ENCODE measurements at regions not wholly inside any gene's neighbourhood (a gene's known extent, or its start where the extent isn't known, plus 50 kb on each side); places are given as distances from the start of the nearest gene placed in this dataset.

- Histone ChIP-seq H3K9ac (ENCODE audit: low read depth, low read length) (no peak overlapping the region), H3K9me3 (ENCODE audit: control insufficient read depth, insufficient read depth, low read length) (no peaks in the 10 kb centered on the region)
Observed at GRCh38 chr19:29263305-29264135, 50.6 kb upstream of the UQCRFS1 start.

GRCh38 chr19:29264897-29265296 lies 51.9 kb upstream of the UQCRFS1 start:
- no peaks in the 10 kb centered on the region for H3K9me3 ChIP-seq (ENCODE audit: control insufficient read depth, insufficient read depth, low read length)
- no peaks in the 10 kb centered on the region for H3K36me3 ChIP-seq (ENCODE audit: insufficient read depth, low read length)
- H3K9ac ChIP-seq (ENCODE audit: low read depth, low read length), result no peak overlapping the region
- H3K4me1 ChIP-seq (ENCODE audit: insufficient read depth, low read length), result peaks cover under 1% of the 10 kb centered on the region; the same call in 1 of the 2 replicates

More at GRCh38 chr19:29263305-29264135, 50.6 kb upstream of the UQCRFS1 start:
- H3K4me1 ChIP-seq (ENCODE audit: insufficient read depth, low read length), result no peaks in the 10 kb centered on the region
- H3K36me3 ChIP-seq (ENCODE audit: insufficient read depth, low read length), result no peaks in the 10 kb centered on the region

GRCh38 chr19:29265436-29265835 lies 52.5 kb upstream of the UQCRFS1 start:
- Histone ChIP-seq H3K4me1 (ENCODE audit: insufficient read depth, low read length) (peaks cover 6% of the 10 kb centered on the region), H3K9ac (ENCODE audit: low read depth, low read length) (no peak overlapping the region), H3K36me3 (ENCODE audit: insufficient read depth, low read length) (no peaks in the 10 kb centered on the region), H3K9me3 (ENCODE audit: control insufficient read depth, insufficient read depth, low read length) (no peaks in the 10 kb centered on the region)

GRCh38 chr19:29266001-29266400 lies 53.0 kb upstream of the UQCRFS1 start:
- H3K9me3 ChIP-seq (ENCODE audit: control insufficient read depth, insufficient read depth, low read length), result no peaks in the 10 kb centered on the region
- H3K9ac ChIP-seq (ENCODE audit: low read depth, low read length), result no peak overlapping the region
- peaks cover 7% of the 10 kb centered on the region for H3K4me1 ChIP-seq (ENCODE audit: insufficient read depth, low read length)

GRCh38 chr19:29266603-29267002 lies 53.7 kb upstream of the UQCRFS1 start:
- Histone ChIP-seq H3K9ac (ENCODE audit: low read depth, low read length) (no peak overlapping the region), H3K4me1 (ENCODE audit: insufficient read depth, low read length) (peaks cover 7% of the 10 kb centered on the region), H3K9me3 (ENCODE audit: control insufficient read depth, insufficient read depth, low read length) (no peaks in the 10 kb centered on the region), H3K36me3 (ENCODE audit: insufficient read depth, low read length) (no peaks in the 10 kb centered on the region)

More at GRCh38 chr19:29266001-29266400, 53.0 kb upstream of the UQCRFS1 start:
- H3K36me3 ChIP-seq (ENCODE audit: insufficient read depth, low read length), result no peaks in the 10 kb centered on the region

- Histone ChIP-seq H3K9me3 (ENCODE audit: control insufficient read depth, insufficient read depth, low read length) (no peaks in the 10 kb centered on the region), H3K9ac (ENCODE audit: low read depth, low read length) (no peak overlapping the region), H3K4me1 (ENCODE audit: insufficient read depth, low read length) (peaks cover 7% of the 10 kb centered on the region), H3K36me3 (ENCODE audit: insufficient read depth, low read length) (no peaks in the 10 kb centered on the region)
Observed at GRCh38 chr19:29267701-29268100, 54.8 kb upstream of the UQCRFS1 start.

- peaks cover 7% of the 10 kb centered on the region for H3K4me1 ChIP-seq (ENCODE audit: insufficient read depth, low read length)
- no peaks in the 10 kb centered on the region for H3K36me3 ChIP-seq (ENCODE audit: insufficient read depth, low read length)
- no peaks in the 10 kb centered on the region for H3K9me3 ChIP-seq (ENCODE audit: control insufficient read depth, insufficient read depth, low read length)
- no peak overlapping the region for H3K9ac ChIP-seq (ENCODE audit: low read depth, low read length)
Observed at GRCh38 chr19:29268103-29268502, 55.2 kb upstream of the UQCRFS1 start.

GRCh38 chr19:29268721-29269393 lies 55.9 kb upstream of the UQCRFS1 start:
- Histone ChIP-seq H3K9me3 (ENCODE audit: control insufficient read depth, insufficient read depth, low read length) (no peaks in the 10 kb centered on the region), H3K4me1 (ENCODE audit: insufficient read depth, low read length) (peaks cover 7% of the 10 kb centered on the region), H3K9ac (ENCODE audit: low read depth, low read length) (no peak overlapping the region), H3K36me3 (ENCODE audit: insufficient read depth, low read length) (no peaks in the 10 kb centered on the region)

- peaks cover 7% of the 10 kb centered on the region for H3K4me1 ChIP-seq (ENCODE audit: insufficient read depth, low read length)
- no peaks in the 10 kb centered on the region for H3K36me3 ChIP-seq (ENCODE audit: insufficient read depth, low read length)
- H3K9ac ChIP-seq (ENCODE audit: low read depth, low read length), result no peak overlapping the region
- H3K9me3 ChIP-seq (ENCODE audit: control insufficient read depth, insufficient read depth, low read length), result no peaks in the 10 kb centered on the region
Observed at GRCh38 chr19:29269641-29270040, 56.7 kb upstream of the UQCRFS1 start.

GRCh38 chr19:29271341-29271740 lies 58.4 kb upstream of the UQCRFS1 start:
- peaks cover 7% of the 10 kb centered on the region for H3K4me1 ChIP-seq (ENCODE audit: insufficient read depth, low read length)
- no peak overlapping the region for H3K9ac ChIP-seq (ENCODE audit: low read depth, low read length)
- no peaks in the 10 kb centered on the region for H3K36me3 ChIP-seq (ENCODE audit: insufficient read depth, low read length)
- no peaks in the 10 kb centered on the region for H3K9me3 ChIP-seq (ENCODE audit: control insufficient read depth, insufficient read depth, low read length)

- Histone ChIP-seq H3K9ac (ENCODE audit: low read depth, low read length) (no peak overlapping the region), H3K36me3 (ENCODE audit: insufficient read depth, low read length) (no peaks in the 10 kb centered on the region), H3K9me3 (ENCODE audit: control insufficient read depth, insufficient read depth, low read length) (no peaks in the 10 kb centered on the region), H3K4me1 (ENCODE audit: insufficient read depth, low read length) (peaks cover 7% of the 10 kb centered on the region)
Observed at GRCh38 chr19:29271911-29272310, 59.0 kb upstream of the UQCRFS1 start.

- Histone ChIP-seq H3K9me3 (ENCODE audit: control insufficient read depth, insufficient read depth, low read length) (no peaks in the 10 kb centered on the region), H3K4me1 (ENCODE audit: insufficient read depth, low read length) (peaks cover 7% of the 10 kb centered on the region), H3K9ac (ENCODE audit: low read depth, low read length) (no peak overlapping the region), H3K36me3 (ENCODE audit: insufficient read depth, low read length) (no peaks in the 10 kb centered on the region)
Observed at GRCh38 chr19:29273000-29273640, 60.2 kb upstream of the UQCRFS1 start.

GRCh38 chr19:29275266-29275665 lies 62.3 kb upstream of the UQCRFS1 start:
- no peaks in the 10 kb centered on the region for H3K9me3 ChIP-seq (ENCODE audit: control insufficient read depth, insufficient read depth, low read length)
- no peaks in the 10 kb centered on the region for H3K36me3 ChIP-seq (ENCODE audit: insufficient read depth, low read length)
- H3K4me1 ChIP-seq (ENCODE audit: insufficient read depth, low read length), result peaks cover 3% of the 10 kb centered on the region
- H3K9ac ChIP-seq (ENCODE audit: low read depth, low read length), result no peak overlapping the region

GRCh38 chr19:29277102-29277501 lies 64.2 kb upstream of the UQCRFS1 start:
- Histone ChIP-seq H3K4me1 (ENCODE audit: insufficient read depth, low read length) (no peaks in the 10 kb centered on the region; the same call in none of the 2 replicates), H3K9me3 (ENCODE audit: control insufficient read depth, insufficient read depth, low read length) (no peaks in the 10 kb centered on the region), H3K36me3 (ENCODE audit: insufficient read depth, low read length) (no peaks in the 10 kb centered on the region), H3K9ac (ENCODE audit: low read depth, low read length) (peak overlapping the region; percentile 39; the same call in 1 of the 2 replicates)

All from ES-I3 (cell line).